Caco-2 (cell line): ENCODE measurements at regions not wholly inside any gene's neighbourhood (a gene's known extent, or its start where the extent isn't known, plus 50 kb on each side); places are given as distances from the start of the nearest gene placed in this dataset.

Experiments used
- BruUV-seq: library from RNA; stranded (reverse); fragments of 400-500 nt; replicated peaks from 2 replicates; lab custom pipeline; 2021; lab: Mats Ljungman, UMichigan
- CTCF ChIA-PET: fragments of 300-600 bp; sonication (Branson Sonifier 250); formaldehyde crosslinking; loops from one replicate; lab custom pipeline; 2022; ENCODE audit warnings: antibody characterized with exemption; lab: Charles Lee
- POLR2A ChIA-PET: fragments of 300-600 bp; sonication (Branson Sonifier 250); formaldehyde crosslinking; loops from one replicate; lab custom pipeline; 2022; ENCODE audit warnings: antibody characterized with exemption; lab: Charles Lee
- DNase-seq, 2 experiments: peaks; one replicate each; pipeline versions ENCODE4 v3.0.0 to v3.0.0-alpha.2; 2020 to 2022
- H3K27me3 ChIP-seq: replicated peaks from 2 replicates; pipeline ENCODE4 v1.6.0; 2011; ENCODE audit warnings: low read length; ENCODE audit not compliant: control insufficient read depth, insufficient read depth
- H3K36me3 ChIP-seq: 2 replicates; pipeline ENCODE4 v1.5.1; 2011; ENCODE audit warnings: low read length; ENCODE audit not compliant: control insufficient read depth, insufficient read depth
- H3K4me1 ChIP-seq: fragments of 250-450 bp; sonication (Bioruptor Pico); 2 replicates; pipeline ENCODE4 v1.5.1; 2020; ENCODE audit warnings: mild to moderate bottlenecking
- H3K4me3 ChIP-seq: 2 replicates; pipeline ENCODE4 v1.5.1; 2011; ENCODE audit warnings: low read depth, mild to moderate bottlenecking, control low read depth, low read length
- H3K9me3 ChIP-seq: fragments of 250-450 bp; sonication (Bioruptor Pico); 2 replicates; pipeline ENCODE4 v1.5.1; 2020; ENCODE audit warnings: mild to moderate bottlenecking, moderate library complexity
- H3K27ac Mint-ChIP-seq: one replicate; pipeline ENCODE4 v1.8.0; 2022; ENCODE audit warnings: mixed read lengths; ENCODE audit not compliant: unreplicated experiment
- H3K27me3 Mint-ChIP-seq: one replicate; pipeline ENCODE4 v1.8.0; 2022; ENCODE audit warnings: mixed read lengths; ENCODE audit not compliant: insufficient read depth, unreplicated experiment
- H3K36me3 Mint-ChIP-seq: one replicate; pipeline ENCODE4 v1.8.0; 2022; ENCODE audit warnings: mild to moderate bottlenecking, mixed read lengths; ENCODE audit not compliant: insufficient read depth, unreplicated experiment
- H3K4me1 Mint-ChIP-seq: one replicate; pipeline ENCODE4 v1.8.0; 2022; ENCODE audit warnings: low read depth, mixed read lengths; ENCODE audit not compliant: unreplicated experiment
- H3K4me3 Mint-ChIP-seq: one replicate; pipeline ENCODE4 v1.8.0; 2022; ENCODE audit warnings: mild to moderate bottlenecking, moderate library complexity, mixed read lengths; ENCODE audit not compliant: unreplicated experiment
- H3K9me3 Mint-ChIP-seq: one replicate; pipeline ENCODE4 v1.8.0; 2022; ENCODE audit warnings: mixed read lengths; ENCODE audit not compliant: unreplicated experiment
- CTCF ChIP-seq, 2 experiments: fragments of 200-600 bp in 1 of 2; IDR thresholded peaks; 1 replicate in 1 of 2; 2 replicates in 1 of 2; pipeline versions ENCODE4 v1.5.1 to v1.8.0; 2011 to 2022; ENCODE audit warnings: antibody characterized with exemption in 1 of 2, control low read depth in 1 of 2, inconsistent platforms in 1 of 2, low read depth in 1 of 2, low read length in 1 of 2, mild to moderate bottlenecking in 1 of 2, moderate library complexity in 1 of 2; ENCODE audit not compliant: insufficient read depth in 1 of 2, severe bottlenecking in 1 of 2, unreplicated experiment in 1 of 2
- intact Hi-C: fragments of 100-400 bp; cut with micrococcal nuclease; formaldehyde crosslinking; loops from one replicate; pipeline ENCODE4 v1.10.0; 2022; ENCODE audit not compliant: unreplicated experiment

- peak; percentile 53 to 70 for TF ChIP-seq CTCF (IDR thresholded peaks at IDR 0.05; ENCODE audit: insufficient read depth in 1 of 2, low read depth in 1 of 2, low read length in 1 of 2, severe bottlenecking in 1 of 2, unreplicated experiment in 1 of 2)
- no peak overlapping the region for H3K4me3 ChIP-seq
- Mint-ChIP-seq H3K4me1 (no peaks in the 10 kb centered on the region), H3K36me3 (no peaks in the 10 kb centered on the region), H3K4me3 (no peak overlapping the region), H3K27me3 (no peaks in the 10 kb centered on the region), H3K27ac (no peak overlapping the region), H3K9me3 (no peaks in the 10 kb centered on the region)
- no peaks in the 10 kb centered on the region for H3K36me3 ChIP-seq
- CTCF ChIA-PET, result interaction anchor here (1.0 to 1.1 kb wide), 3 partner anchors 245 to 569 kb away, joined by 3 to 13 read pairs (median 4); no protein-coding TSS in a partner anchor
- peak; percentile 65 to 67 for DNase-seq
- H3K27me3 ChIP-seq, result no peaks in the 10 kb centered on the region
- no TSS peak for BruUV-seq
- intact Hi-C loops, result loop anchor here (1.0 to 10.0 kb wide), 6 partner anchors 123 to 570 kb away; no protein-coding TSS in a partner anchor
- no peaks in the 10 kb centered on the region for H3K9me3 ChIP-seq
- H3K4me1 ChIP-seq, result no peaks in the 10 kb centered on the region
- POLR2A ChIA-PET, result no interaction called here
Observed at GRCh38 chr12:127677537-127678131, 589.3 kb upstream of the TMEM132C start.

DNA sequence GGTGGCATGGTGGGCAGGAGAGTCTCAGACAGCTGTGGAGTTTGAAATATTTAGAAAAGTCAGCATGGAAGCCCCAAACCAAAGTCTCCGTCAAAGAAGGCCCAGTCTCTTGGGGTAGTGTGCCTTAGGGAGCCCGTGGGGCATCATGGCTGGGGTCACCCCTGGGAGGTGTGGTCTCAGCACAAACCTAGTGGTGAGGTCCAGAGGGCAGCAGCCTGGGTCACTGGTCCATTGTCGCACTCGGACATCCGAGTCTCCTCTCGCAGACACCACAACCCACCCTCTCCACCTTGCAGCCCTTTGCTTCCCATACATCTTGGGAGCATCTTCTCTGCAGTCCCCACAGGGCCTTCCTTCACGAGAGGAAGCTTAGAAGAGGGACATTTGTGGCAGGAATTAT lies 588.0 kb upstream of the TMEM132C start:
- CTCF ChIA-PET, result no interaction called here
- H3K4me1 Mint-ChIP-seq, result no peaks in the 10 kb centered on the region

DNA sequence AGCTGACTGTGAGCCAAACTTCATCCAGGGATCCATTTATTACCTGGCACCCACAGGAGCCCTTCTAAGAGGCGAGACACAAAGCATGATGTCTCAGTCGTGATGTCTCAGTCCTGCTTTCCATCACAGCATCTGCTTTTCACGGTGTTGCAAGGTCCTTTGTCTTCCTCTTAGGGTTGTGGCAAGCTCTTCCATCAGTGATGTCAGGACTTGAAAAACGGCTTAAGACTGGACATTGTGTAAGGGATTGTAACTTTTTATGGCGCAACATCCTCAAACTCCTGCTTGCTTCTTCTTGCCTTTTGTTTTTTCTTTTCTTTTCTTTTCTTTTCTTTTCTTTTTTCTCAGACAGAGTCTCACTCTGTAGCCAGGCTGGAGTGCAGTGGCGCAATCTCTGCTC lies 586.5 kb upstream of the TMEM132C start:
- H3K4me1 ChIP-seq, result no peaks in the 10 kb centered on the region
- ChIA-PET POLR2A (no interaction called here), CTCF (no interaction called here)
- intact Hi-C loops, result no loop called here
- H3K9me3 Mint-ChIP-seq, result no peaks in the 10 kb centered on the region
- no peaks in the 10 kb centered on the region for H3K36me3 Mint-ChIP-seq
- H3K9me3 ChIP-seq, result no peaks in the 10 kb centered on the region
- TF ChIP-seq CTCF (IDR thresholded peaks at IDR 0.05; ENCODE audit: insufficient read depth in 1 of 2, low read depth in 1 of 2, low read length in 1 of 2, severe bottlenecking in 1 of 2, unreplicated experiment in 1 of 2), result no peak
- no peak overlapping the region for H3K4me3 Mint-ChIP-seq
- no peaks in the 10 kb centered on the region for H3K36me3 ChIP-seq
- no peak overlapping the region for H3K27ac Mint-ChIP-seq
- no peaks in the 10 kb centered on the region for H3K27me3 ChIP-seq
- BruUV-seq, result no TSS peak
- peaks cover 4% of the 10 kb centered on the region for H3K27me3 Mint-ChIP-seq
- no peak for DNase-seq
- H3K4me1 Mint-ChIP-seq, result no peaks in the 10 kb centered on the region
- H3K4me3 ChIP-seq, result no peak overlapping the region

More for the DNA sequence above, 588.0 kb upstream of the TMEM132C start:
- Histone ChIP-seq H3K9me3 (no peaks in the 10 kb centered on the region), H3K4me1 (no peaks in the 10 kb centered on the region), H3K36me3 (no peaks in the 10 kb centered on the region), H3K27me3 (no peaks in the 10 kb centered on the region), H3K4me3 (no peak overlapping the region)
- Mint-ChIP-seq H3K9me3 (no peaks in the 10 kb centered on the region), H3K27me3 (peaks cover 4% of the 10 kb centered on the region), H3K4me3 (no peak overlapping the region), H3K36me3 (no peaks in the 10 kb centered on the region), H3K27ac (no peak overlapping the region)
- DNase-seq, result no peak
- POLR2A ChIA-PET, result no interaction called here
- BruUV-seq, result no TSS peak
- intact Hi-C loops, result loop anchor here (5.0 to 10.0 kb wide), 4 partner anchors 124 to 572 kb away; no protein-coding TSS in a partner anchor
- no peak for TF ChIP-seq CTCF (IDR thresholded peaks at IDR 0.05; ENCODE audit: insufficient read depth in 1 of 2, low read depth in 1 of 2, low read length in 1 of 2, severe bottlenecking in 1 of 2, unreplicated experiment in 1 of 2)
